Activated CD8-positive, alpha-beta T cell treated with anti-CD3 and anti-CD28 coated beads for 36 hours (primary cell): ENCODE measurements at regions not wholly inside any gene's neighbourhood (a gene's known extent, or its start where the extent isn't known, plus 50 kb on each side); places are given as distances from the start of the nearest gene placed in this dataset.

Source experiments
- ATAC-seq: fragments of 200-7000 bp; cut with Tn5 transposase; one replicate; pipeline ENCODE4 v1.10.0; 2021; ENCODE audit warnings: mild to moderate bottlenecking, moderate library complexity
- CTCF ChIA-PET: fragments of 350-600 bp; sonication (Branson Sonifier 250); formaldehyde crosslinking; loops from one replicate; lab custom pipeline; 2021; ENCODE audit warnings: antibody characterized with exemption; lab: Charles Lee
- POLR2A ChIA-PET: fragments of 350-600 bp; sonication (Branson Sonifier 250); formaldehyde crosslinking; loops from one replicate; lab custom pipeline; 2021; ENCODE audit warnings: antibody characterized with exemption; lab: Charles Lee
- DNase-seq: peaks from one replicate; pipeline ENCODE4 v3.0.0-alpha.2; 2020
- H3K27ac Mint-ChIP-seq: one replicate; pipeline ENCODE4 v1.8.0; 2021; ENCODE audit warnings: mild to moderate bottlenecking, mixed read lengths
- H3K27me3 Mint-ChIP-seq: one replicate; pipeline ENCODE4 v1.8.0; 2021; ENCODE audit warnings: mixed read lengths
- H3K36me3 Mint-ChIP-seq: one replicate; pipeline ENCODE4 v1.8.0; 2021; ENCODE audit warnings: low read depth, mixed read lengths
- H3K4me1 Mint-ChIP-seq: one replicate; pipeline ENCODE4 v1.8.0; 2021; ENCODE audit warnings: low read depth, mixed read lengths
- H3K4me3 Mint-ChIP-seq: one replicate; pipeline ENCODE4 v1.8.0; 2021; ENCODE audit warnings: mild to moderate bottlenecking, moderate library complexity, mixed read lengths
- H3K9me3 Mint-ChIP-seq: one replicate; pipeline ENCODE4 v1.8.0; 2021; ENCODE audit warnings: mixed read lengths
- intact Hi-C: fragments of 100-400 bp; cut with micrococcal nuclease; formaldehyde crosslinking; loops from one replicate; pipeline ENCODE4 v1.10.0; 2022
- TF ChIP-seq, protein P1 (sequence below): fragments of 200-600 bp; IDR thresholded peaks from one replicate; pipeline ENCODE4 v1.8.0; 2022; ENCODE audit warnings: antibody characterized with exemption, mild to moderate bottlenecking

- Mint-ChIP-seq H3K27ac (no peak overlapping the region), H3K27me3 (no peaks in the 10 kb centered on the region), H3K36me3 (no peaks in the 10 kb centered on the region), H3K9me3 (peaks cover 1% of the 10 kb centered on the region), H3K4me3 (no peak overlapping the region), H3K4me1 (no peaks in the 10 kb centered on the region)
- intact Hi-C loops = no loop called here
- TF ChIP-seq, protein P1, sequence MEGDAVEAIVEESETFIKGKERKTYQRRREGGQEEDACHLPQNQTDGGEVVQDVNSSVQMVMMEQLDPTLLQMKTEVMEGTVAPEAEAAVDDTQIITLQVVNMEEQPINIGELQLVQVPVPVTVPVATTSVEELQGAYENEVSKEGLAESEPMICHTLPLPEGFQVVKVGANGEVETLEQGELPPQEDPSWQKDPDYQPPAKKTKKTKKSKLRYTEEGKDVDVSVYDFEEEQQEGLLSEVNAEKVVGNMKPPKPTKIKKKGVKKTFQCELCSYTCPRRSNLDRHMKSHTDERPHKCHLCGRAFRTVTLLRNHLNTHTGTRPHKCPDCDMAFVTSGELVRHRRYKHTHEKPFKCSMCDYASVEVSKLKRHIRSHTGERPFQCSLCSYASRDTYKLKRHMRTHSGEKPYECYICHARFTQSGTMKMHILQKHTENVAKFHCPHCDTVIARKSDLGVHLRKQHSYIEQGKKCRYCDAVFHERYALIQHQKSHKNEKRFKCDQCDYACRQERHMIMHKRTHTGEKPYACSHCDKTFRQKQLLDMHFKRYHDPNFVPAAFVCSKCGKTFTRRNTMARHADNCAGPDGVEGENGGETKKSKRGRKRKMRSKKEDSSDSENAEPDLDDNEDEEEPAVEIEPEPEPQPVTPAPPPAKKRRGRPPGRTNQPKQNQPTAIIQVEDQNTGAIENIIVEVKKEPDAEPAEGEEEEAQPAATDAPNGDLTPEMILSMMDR = no peak
- POLR2A ChIA-PET = no interaction called here
- ATAC-seq = no peak
- no peak for DNase-seq
- CTCF ChIA-PET = no interaction called here
These were observed 71.9 kb upstream of the HTR1B start for GRCh38 chr6:77535172-77535571.

DNA sequence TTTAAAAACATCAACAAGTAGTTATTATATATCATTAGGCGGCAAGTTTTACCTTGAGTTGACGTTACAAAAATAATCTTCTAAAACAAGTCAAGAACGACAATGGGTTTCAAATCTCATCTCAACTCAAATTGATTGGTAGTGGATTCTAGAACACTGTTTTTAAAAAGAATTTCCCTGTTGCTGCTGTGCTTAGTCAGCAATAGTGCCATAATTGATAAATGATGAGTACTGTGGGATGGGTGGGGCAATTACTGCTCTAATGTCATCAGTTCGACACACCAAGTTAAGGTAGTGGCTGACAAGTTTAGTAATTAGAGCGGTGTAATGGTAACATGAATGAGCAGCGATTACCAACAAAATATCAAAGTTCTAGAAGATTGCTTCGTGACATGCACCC, 73.4 kb upstream of the HTR1B start:
- H3K4me1 Mint-ChIP-seq = no peaks in the 10 kb centered on the region
- ATAC-seq = no peak

GRCh38 chr6:77543601-77544000, 80.3 kb upstream of the HTR1B start:
- Mint-ChIP-seq H3K9me3 (peaks cover 2% of the 10 kb centered on the region), H3K4me3 (no peak overlapping the region), H3K27ac (no peak overlapping the region), H3K4me1 (no peaks in the 10 kb centered on the region), H3K36me3 (no peaks in the 10 kb centered on the region), H3K27me3 (no peaks in the 10 kb centered on the region)
- ChIA-PET POLR2A (no interaction called here), CTCF (no interaction called here)
- intact Hi-C loops = no loop called here
- no peak for ATAC-seq
- TF ChIP-seq, protein P1 = no peak
- no peak for DNase-seq

More for the DNA sequence above, 73.4 kb upstream of the HTR1B start:
- ChIA-PET CTCF (no interaction called here), POLR2A (no interaction called here)
- no peaks in the 10 kb centered on the region for H3K27me3 Mint-ChIP-seq
- TF ChIP-seq, protein P1 = no peak
- H3K4me3 Mint-ChIP-seq = no peak overlapping the region
- no peak overlapping the region for H3K27ac Mint-ChIP-seq
- no peak for DNase-seq
- intact Hi-C loops = no loop called here
- no peaks in the 10 kb centered on the region for H3K36me3 Mint-ChIP-seq
- H3K9me3 Mint-ChIP-seq = peaks cover 4% of the 10 kb centered on the region

- H3K9me3 Mint-ChIP-seq = no peaks in the 10 kb centered on the region
- H3K4me1 Mint-ChIP-seq = no peaks in the 10 kb centered on the region
- H3K27me3 Mint-ChIP-seq = no peaks in the 10 kb centered on the region
These were observed 84.9 kb upstream of the HTR1B start for GRCh38 chr6:77548190-77548589.

GRCh38 chr6:77548662-77549366, 85.5 kb upstream of the HTR1B start:
- POLR2A ChIA-PET = no interaction called here
- H3K4me1 Mint-ChIP-seq = no peaks in the 10 kb centered on the region
- TF ChIP-seq, protein P1 = no peak

More at GRCh38 chr6:77548190-77548589, 84.9 kb upstream of the HTR1B start:
- POLR2A ChIA-PET = no interaction called here
- Mint-ChIP-seq H3K27ac (no peak overlapping the region), H3K36me3 (no peaks in the 10 kb centered on the region), H3K4me3 (no peak overlapping the region)
- ATAC-seq (no peak), DNase-seq (no peak)
- intact Hi-C loops = no loop called here
- CTCF ChIA-PET = no interaction called here
- TF ChIP-seq, protein P1 = no peak

More at GRCh38 chr6:77548662-77549366, 85.5 kb upstream of the HTR1B start:
- intact Hi-C loops = no loop called here
- no peak overlapping the region for H3K27ac Mint-ChIP-seq
- H3K36me3 Mint-ChIP-seq = no peaks in the 10 kb centered on the region
- no peaks in the 10 kb centered on the region for H3K9me3 Mint-ChIP-seq
- ATAC-seq (no peak), DNase-seq (no peak)
- CTCF ChIA-PET = no interaction called here
- H3K4me3 Mint-ChIP-seq = no peak overlapping the region
- no peaks in the 10 kb centered on the region for H3K27me3 Mint-ChIP-seq
